Mammary epithelial cell (primary cell): ENCODE measurements at regions not wholly inside any gene's neighbourhood (a gene's known extent, or its start where the extent isn't known, plus 50 kb on each side); places are given as distances from the start of the nearest gene placed in this dataset.

ENCODE experiments used
- EZH2 ChIP-seq: IDR thresholded peaks from 2 replicates; pipeline ENCODE4 v1.6.1; 2012; ENCODE audit warnings: low read length, inconsistent platforms, borderline replicate concordance
- TF ChIP-seq, protein P1 (sequence below), 2 donors: IDR thresholded peaks in 1 of 2; conservative IDR thresholded peaks in 1 of 2; 2 replicates each; pipeline ENCODE4 v1.5.1; 2011 to 2012; ENCODE audit warnings: inconsistent platforms in 2 of 2, low read length in 2 of 2, mild to moderate bottlenecking in 2 of 2, control low read depth in 1 of 2, low read depth in 1 of 2; ENCODE audit not compliant: insufficient read depth in 1 of 2; ENCODE audit errors: extremely low read depth in 1 of 2

- TF ChIP-seq EZH2 = no peak
- TF ChIP-seq, protein P1, sequence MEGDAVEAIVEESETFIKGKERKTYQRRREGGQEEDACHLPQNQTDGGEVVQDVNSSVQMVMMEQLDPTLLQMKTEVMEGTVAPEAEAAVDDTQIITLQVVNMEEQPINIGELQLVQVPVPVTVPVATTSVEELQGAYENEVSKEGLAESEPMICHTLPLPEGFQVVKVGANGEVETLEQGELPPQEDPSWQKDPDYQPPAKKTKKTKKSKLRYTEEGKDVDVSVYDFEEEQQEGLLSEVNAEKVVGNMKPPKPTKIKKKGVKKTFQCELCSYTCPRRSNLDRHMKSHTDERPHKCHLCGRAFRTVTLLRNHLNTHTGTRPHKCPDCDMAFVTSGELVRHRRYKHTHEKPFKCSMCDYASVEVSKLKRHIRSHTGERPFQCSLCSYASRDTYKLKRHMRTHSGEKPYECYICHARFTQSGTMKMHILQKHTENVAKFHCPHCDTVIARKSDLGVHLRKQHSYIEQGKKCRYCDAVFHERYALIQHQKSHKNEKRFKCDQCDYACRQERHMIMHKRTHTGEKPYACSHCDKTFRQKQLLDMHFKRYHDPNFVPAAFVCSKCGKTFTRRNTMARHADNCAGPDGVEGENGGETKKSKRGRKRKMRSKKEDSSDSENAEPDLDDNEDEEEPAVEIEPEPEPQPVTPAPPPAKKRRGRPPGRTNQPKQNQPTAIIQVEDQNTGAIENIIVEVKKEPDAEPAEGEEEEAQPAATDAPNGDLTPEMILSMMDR (conservative IDR thresholded peaks at IDR 0.05 in 1 of 2, IDR thresholded peaks at IDR 0.05 in 1 of 2; ENCODE audit: extremely low read depth in 1 of 2, insufficient read depth in 1 of 2, low read depth in 1 of 2, low read length in 2 of 2) = no peak
Observed at GRCh38 chr6:50907565-50907964, 88.9 kb downstream of the TFAP2B start.
